CD1c-positive myeloid dendritic cell (primary cell): ENCODE measurements at regions not wholly inside any gene's neighbourhood (a gene's known extent, or its start where the extent isn't known, plus 50 kb on each side); places are given as distances from the start of the nearest gene placed in this dataset.
"Not testable (repeated sequence)": the region's sequence is repeated elsewhere in the genome, so short reads cannot be mapped to it uniquely, and the experiment has no call there.

Experiments
- DNase-seq: peaks from one replicate; pipeline ENCODE4 v3.0.0-alpha.2; 2016; ENCODE audit errors: extremely low spot score

DNA sequence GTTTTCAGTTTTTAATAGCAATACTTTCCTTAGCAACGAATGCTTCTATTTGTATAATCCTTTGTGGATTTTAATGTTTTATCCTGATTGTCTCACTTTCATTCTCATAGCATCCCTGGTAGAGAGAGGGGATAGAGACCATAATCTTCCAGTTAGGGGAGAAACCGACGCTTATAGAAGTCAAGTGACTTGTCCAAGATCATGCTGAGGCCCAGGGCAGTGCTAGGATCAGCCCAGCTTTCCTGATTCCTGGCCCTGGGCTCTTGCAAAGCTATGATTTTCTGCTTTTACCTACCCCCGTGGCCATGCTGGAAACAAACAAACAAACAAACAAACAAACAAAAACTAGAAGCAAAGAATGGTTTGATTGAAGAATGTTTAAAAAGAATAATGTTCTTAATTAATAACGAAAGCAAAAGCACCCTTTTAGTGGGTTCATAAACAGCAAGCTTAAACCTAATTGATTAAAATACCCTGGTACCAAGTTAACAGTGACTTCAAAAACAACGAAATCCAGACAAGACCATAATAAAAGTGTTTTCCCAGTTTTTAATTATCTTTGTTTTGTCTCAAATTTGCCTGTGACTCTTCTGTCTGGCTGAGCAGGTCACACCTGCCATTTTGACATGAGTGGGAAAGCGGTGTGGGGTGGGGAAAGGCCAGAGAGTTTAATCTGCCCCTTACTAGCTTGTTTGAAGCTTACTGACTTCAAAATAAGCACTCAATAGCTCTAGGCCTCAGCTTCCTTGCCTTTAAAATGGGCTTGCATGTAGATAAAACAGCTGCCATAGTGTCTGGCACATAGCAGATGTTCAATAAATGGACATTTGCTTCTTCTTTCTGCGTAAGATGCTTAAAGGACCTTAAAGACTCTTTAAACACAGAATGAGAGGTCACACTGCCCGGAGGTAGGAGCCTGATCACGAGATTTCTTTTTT lies 116.6 kb upstream of the MYCN start:
- no peak for DNase-seq

DNA sequence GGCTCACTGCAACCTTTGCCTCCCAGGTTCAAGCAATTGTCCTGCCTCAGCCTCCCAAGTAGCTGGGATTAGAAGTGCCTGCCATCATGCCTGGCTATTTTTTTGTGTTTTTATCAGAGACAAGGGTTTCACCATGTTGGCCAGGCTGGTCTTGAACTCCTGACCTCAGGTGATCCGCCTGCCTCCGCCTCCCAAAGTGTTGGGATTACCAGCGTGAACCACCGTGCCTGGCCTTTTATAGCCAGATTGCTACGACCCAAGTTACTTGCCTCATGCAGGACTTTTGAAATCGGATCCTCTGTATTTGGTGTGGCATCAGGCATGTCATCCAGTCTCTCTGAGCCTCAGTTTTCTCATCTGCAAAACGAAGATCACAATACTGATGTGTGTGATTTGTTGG lies 115.9 kb upstream of the MYCN start:
- not testable (repeated sequence) for DNase-seq

DNA sequence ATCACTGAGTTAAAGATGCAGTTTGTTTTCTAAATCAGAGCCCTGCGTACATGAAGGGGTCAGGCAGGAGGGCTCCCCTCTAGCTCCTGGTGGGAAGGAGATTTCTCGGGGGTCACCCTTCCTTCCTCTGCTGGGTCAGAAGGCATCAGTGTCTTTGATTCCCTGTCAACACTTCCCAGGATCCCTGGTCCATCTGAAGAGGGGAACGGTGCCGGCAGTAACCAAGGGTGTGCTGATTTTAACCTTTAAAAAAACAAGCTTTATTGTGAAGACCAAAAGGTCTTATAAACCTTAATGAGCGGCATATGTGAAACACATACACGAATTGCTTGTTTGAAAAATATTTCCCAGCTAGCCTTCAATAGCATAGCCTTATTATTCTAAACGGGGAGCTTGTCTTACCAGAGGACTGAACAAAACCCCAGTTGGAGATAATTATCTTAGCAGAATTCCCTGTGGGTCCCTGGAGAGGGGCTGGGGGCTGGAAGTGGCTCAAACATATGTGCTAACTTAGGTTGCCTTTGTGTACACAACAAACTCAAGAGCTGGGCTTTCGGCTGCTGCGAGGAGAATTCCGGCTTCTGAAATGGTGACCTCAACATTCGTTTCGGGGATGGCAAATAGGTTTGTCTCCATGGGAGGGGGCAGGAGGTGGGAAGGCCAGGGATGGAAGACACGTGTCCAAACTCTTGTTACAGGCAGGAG lies 114.9 kb upstream of the MYCN start:
- no peak for DNase-seq

DNA sequence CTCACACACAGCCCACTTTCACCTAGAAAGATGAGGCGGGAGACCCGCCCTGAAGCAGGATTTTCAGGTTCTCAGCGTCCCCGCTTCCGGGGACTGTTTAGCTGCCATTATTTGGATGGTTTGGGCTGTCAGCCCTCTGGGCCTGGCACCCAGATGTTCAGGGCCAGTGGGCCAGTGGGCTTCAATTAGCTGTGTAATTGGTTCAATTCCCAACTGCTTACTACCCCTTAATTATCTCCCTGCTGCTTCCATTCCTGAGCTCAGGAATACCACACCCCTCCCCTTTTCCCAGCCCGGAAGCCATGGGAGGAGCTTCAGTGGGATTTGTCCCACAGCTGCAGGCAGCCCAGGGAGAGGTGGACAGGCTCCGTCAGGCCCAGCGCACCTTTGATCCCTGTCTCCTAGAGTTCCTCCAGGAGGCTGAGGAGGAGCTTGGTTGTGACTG lies 114.1 kb upstream of the MYCN start:
- DNase-seq: no peak

DNA sequence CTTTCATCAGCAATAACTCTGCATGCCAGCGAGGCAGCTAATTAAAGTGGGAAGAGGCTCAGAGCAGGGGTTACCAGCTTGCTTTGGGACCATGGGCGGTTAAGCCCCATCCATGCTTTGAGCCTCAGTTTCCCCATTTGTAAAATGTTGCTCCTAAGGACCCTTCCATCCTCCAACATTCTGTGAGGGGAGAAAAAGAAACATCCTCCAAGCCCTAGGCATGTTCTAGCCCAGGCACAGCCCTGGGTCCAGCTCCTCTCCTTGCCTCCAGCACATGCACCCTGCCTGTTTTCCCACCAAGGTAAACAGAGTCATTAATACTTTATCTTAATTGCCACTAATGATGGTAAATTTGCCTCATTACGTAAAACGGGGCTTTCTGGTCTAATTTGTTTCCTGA lies 113.3 kb upstream of the MYCN start:
- no peak for DNase-seq

DNA sequence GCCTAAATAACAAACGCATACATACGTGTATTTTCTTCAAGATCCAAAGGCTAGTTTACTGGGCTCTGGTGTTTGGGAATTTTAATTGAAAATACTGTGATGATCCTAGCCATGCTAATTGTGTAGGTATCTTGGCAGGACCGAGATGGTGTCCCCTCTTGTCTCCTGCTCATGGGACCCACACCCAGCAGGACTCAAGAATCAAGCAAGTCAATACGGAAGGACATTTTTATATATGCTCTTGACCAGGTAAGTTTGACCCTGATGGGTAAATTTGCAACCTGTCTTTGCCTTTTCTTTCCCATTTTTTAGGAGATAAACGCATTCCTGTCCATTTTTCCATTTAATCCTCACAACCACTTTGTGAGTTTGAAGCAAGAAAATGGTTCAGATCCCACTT lies 111.8 kb upstream of the MYCN start:
- DNase-seq: no peak

DNA sequence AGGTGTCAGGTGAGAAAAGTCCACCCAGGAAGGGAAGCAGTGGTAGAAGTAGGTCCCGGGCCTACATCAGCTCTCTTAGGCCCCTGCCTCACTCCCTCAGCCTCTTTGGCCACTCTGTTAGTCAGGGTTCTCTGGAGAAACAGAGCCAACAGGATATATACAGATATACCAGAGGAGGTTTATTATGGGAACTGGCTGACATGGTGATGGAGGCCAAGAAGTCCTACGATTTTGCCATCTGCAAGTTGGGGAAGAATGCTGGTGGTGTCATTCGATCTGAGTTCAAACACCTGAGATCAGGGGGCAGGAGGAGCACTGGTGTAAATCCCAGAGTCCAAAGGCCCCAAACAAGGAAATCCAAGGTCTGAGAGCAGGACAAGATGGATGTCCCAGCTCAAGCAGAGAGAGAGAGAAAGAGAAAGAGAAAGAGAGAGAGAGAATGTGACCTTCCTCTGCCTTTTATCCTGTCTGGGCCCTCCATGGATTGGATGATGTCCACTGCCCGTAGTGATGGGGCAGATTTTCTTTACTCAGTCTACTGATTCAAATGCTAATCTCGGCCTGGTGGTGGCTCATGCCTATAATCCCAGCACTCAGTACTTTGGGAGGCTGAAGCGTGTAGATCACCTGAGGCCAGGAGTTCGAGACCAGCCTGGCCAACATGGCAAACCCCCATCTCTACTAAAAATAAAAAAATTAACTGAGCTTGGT lies 111.1 kb upstream of the MYCN start:
- no peak for DNase-seq

DNA sequence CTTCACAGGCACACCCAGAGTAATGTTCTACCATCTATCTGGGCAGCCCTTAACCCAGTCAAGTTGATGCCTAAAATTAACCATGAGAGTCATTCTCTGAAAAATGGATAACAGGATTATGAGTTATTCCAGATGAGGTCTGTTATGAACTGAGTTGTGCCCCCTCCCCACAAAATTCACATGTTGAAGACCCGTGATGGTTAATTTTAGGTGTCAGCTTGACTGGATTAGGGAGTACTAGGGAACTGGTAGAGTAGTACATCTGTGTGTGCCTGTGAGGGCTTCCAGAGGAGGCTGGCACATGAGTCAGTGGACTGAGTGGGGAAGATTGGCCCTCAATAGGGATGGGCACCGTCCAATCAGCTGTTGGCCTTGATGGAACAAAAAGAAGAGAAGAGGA lies 110.4 kb upstream of the MYCN start:
- no peak for DNase-seq

DNA sequence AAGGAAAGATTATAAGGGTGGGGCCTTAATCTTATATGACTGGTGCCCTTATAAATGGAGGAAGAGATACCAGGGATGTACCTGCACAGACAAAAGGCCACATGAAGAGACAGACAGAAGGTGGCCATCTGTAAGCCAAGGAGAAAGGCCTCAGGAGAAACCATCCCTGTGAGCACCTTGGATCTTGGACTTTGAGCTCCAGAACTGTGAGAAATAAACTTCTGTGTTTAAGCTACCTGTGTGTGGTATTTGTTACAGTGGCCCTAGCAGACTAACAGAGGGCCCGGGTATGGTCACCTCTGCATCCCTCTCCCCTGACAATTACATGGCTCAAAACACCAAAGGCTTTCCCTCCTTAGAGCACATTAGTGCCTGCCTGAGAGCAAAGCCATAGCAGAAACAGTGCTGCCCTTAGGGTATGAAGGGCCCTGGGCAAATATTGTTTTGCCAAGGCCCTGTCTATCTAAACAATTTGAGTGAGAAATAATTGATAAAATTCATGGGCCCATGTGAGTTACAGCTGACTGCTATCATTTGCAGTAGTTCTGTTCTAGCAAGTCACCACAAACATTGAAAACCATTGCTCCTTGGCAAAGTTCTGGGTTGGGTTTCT lies 109.3 kb upstream of the MYCN start:
- DNase-seq: no peak

DNA sequence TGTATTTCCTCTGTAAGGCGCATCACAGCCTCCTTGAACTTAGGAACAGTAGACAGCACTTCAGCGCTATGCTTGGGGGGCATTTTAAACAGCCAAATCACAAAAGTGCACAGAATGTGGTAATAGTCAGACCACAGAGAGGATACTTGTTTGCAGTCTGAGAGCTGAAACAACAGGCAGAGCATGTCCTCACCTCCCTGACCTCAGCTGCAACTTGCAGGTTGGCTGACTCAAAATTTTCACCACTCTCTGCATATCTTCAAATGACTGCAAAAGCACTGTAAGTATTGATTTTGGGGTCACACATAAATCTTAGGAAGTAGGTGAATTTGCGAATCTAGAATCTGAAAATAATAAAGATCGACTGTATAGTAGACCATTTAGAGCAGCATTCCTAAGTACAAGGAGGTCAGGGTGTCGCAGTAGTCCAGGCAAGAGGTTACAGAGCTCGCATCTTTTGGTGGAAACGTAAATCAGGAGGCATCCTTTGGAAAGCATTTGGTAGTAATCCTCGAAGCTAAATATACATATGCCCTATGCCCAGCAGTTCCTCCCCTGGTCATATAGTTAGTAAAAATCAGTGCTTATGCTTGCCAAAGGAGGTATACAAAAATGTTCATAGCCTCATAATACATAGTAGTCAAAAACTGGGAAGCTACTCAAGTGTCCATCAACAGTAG lies 108.2 kb upstream of the MYCN start:
- no peak for DNase-seq

DNA sequence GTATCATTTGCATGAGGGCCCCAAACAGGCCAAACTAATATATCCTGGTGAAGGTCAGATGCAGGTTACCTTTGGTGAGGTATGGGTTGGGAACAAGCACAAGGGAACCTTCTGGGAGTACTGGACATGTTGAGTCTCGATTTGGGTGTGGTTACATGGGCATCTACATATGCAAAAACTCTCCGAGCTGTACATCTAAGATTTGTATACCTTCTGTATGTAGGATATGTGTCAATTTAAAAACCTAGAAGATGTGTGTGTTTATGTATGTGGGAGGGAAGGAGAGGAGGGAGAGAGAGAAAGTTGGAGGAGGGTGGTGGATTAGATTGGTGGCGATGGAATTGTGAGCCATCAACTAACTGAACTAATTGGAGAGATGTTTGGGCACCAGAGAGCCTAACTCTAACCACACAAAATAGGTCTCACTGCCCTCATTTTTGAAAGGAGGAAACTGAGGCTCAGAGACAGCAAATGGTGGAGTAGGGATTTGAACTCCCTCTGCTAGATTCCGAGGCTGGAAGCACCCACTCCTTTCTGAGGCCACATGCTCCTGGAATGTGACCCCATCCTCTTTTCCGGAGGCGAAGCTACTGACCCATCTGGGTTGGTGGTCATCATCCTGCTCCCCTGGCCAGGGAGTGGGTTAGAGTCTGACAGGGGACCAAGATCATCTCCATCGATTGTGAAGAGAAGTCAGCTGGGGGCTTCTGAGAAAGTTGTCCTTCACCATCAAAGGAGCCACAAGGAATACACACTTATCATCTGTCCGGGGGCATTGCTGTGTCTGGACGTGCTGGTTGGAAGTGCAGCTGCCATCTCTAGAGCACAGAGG lies 107.3 kb upstream of the MYCN start:
- no peak for DNase-seq

DNA sequence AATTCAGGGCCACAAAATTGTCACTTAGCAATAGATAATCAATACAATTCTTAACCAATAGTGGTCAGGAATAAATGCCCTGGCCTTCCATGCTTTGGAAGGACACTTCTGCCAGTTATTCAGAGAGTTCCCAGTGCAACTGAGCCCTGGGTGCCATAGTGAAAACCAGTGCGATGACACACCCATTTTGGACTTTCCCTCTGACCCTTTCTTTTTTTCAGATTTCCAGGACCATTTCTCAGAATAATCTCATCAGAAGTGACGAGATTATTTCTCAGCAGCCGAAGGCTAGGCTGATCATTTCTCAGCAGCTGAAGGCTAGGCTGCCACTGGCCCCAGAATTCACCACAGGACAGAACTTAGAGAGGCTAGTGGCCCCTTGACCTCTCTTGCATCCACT lies 106.6 kb upstream of the MYCN start:
- DNase-seq: no peak

DNA sequence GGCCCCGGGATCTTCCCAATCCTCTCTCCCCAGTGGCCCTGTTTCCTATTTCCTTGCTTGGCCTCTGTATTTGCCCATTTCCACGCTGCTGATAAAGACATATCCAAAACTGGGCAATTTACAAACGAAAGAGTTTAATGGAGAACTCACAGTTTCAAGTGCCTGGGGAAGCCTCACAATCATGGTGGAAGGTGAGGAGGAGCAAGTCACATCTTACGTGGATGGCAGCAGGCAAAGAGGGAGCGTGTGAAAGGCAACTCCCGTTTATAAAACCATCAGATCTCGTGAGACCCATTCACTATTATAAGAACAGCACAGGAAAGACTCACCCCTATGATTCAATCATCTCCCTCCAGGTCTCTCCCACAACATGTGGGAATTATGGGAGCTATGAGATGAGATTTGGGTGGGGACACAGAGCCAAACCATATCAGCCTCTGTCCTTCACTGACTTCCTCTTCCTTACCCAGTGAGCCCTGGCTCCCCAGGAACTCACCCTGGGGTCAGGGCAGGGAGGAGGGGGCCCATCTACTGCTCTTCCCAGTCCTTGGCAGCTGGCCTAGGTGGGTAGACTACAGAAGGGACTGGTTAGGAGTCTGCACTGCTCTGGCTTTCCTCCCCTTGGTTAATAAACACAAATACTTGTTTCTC lies 105.8 kb upstream of the MYCN start:
- DNase-seq: no peak

DNA sequence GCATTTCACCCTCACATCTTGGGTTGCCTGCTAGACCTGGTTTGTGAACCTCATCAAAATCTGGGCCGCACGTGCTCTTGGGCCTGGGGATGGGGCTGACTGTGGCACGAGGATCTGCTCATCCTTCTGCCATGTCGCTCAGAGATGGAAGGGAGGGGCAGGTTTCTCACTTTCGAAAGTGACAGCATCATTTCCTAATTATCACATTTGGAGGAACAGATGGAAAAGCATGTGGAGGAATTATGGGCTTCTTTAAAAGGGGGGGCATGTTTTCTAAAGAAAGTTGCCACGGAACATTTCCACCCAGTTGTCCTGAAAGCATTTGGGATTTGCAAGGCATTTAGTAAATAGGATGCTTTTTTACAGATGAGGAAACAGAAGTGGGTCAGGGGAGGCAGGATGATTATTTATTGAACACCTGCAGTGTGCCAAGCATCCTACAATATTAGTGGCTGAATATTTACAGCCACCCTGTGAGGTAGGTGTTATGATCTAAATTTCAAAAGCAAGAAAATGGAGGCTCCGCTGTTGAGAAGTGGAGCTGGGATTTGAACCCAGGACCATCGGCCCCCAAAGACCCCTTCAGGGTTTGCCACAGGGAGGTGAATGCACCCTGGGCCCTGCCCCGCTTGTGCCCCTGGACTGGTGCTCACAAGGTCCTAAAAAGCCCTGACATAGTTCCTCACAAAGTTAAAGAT lies 104.2 kb upstream of the MYCN start:
- DNase-seq: no peak

DNA sequence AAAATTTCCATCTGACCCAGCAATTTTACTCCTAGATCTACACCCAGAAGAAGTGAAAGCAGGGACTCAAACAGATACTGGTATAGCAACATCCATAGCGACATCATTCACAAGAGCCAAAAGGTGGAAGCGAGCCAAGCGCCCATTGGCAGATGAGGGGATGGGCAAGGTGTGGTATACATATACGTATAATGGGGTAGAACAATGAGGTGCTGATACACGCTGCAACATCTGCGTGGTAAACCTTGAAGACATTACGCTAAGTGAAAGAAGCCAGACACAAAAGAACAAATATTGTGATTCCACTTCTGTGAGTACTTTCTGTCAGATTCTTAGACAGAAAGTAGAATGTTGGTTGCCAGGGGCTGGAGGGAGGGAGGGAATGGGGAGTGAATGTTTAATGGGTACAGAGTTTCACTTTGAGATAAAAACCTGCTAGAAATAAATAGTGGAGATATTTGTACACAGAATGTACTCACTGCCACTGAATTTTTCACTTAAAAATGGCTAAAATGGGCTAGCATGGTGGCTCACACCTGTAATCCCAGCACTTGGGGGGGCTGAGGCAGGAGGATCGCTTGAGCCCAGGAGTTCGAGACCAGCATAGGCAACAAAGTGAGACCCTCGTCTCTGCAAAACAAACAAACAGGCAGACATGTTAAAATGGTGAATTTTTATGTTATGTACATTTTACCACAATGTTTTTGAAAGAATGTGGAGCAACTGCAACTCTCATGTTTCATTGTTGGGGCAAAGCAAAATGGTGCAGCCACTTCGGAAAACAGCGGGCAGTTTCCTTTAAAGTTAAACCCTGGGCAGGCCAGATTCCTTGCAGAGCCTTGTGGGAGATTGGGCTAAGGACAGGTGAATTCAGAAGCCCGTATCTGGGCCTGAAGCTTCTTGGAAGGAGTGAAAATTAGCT lies 103.4 kb upstream of the MYCN start:
- DNase-seq: no peak

DNA sequence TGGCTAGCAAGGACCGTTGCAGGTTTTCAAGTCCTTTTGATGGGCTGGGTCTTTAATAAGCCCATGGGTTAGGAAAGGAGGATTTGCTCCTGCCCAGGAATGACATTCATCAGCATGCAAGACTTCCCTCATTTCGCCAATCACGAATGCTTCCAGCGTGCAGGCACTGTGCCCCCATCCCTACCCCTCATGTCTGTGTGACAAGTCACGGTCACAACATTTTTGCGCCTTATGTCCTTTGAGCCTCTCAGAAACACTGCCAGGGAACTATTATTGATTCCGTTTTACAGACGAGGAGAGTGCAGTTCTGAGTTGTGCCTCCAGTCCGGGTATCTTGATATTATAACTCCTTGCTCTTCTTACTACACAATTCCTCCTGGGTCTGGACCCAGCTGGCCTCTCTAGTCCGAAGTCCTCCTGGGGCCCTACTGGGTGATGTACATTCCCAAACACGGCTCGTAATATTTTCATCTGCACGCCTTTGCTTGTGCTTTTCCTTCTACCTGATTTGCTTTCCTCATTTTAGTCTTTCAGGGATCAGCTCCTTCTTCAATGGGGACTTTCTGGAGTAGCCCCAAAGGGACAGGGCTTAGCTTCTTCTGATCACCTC lies 101.8 kb upstream of the MYCN start:
- no peak for DNase-seq

DNA sequence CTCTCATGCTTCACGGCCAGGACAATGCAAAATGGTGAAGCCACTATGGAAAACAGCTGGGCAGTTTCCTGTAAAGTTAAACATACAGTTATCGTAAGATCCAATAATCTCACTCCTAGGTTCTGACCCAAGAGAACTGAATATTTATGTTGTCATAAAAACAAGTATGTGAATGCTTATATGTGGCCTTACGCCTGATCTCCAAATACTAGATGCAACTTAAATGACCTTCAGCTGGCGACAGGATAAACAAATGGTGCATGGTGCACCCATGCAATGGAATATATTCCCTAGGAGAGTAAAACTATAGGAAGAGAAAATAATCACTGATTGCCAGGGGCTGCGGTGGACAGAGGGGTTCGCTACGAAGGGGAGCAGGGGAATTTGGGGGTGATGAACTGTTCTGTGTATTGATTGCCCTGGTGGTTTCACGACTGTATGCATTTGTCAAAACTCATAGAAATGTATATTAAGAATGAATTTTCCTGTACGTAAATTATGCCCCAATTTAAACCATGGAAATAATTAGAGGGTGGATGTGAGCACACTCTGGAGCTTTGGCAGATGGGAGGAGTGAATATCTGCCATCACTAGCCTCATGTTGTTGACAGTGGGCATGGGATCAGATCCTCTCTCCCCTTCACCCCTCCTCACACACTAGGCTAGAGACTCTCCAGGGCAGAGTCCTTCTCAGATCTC lies 100.8 kb upstream of the MYCN start:
- no peak for DNase-seq
